HEK293 (cell line): ENCODE measurements at regions not wholly inside any gene's neighbourhood (a gene's known extent, or its start where the extent isn't known, plus 50 kb on each side); places are given as distances from the start of the nearest gene placed in this dataset.

ENCODE experiments used
- CTCF ChIA-PET: fragments of 350-600 bp; formaldehyde crosslinking; extraction: SDS; loops from one replicate; lab custom pipeline; 2021; ENCODE audit warnings: antibody characterized with exemption; lab: Yijun Ruan, JAX
- POLR2A ChIA-PET: fragments of 300-600 bp; formaldehyde crosslinking; extraction: SDS; loops from one replicate; lab custom pipeline; 2020; ENCODE audit warnings: antibody characterized with exemption, inconsistent platforms; lab: Yijun Ruan, JAX
- H3K27ac ChIP-seq: fragments of 200-500 bp; sonication (Bioruptor generic); 2 replicates; pipeline ENCODE4 v1.5.1; 2014; ENCODE audit warnings: low read depth, low read length, control low read depth, inconsistent platforms; ENCODE audit errors: extremely low read depth
- H3K36me3 ChIP-seq, 2 experiments: fragments of 200-500 bp in 1 of 2; sonication (Bioruptor generic) in 1 of 2; 1 replicate in 1 of 2; 2 replicates in 1 of 2; pipeline ENCODE4 v1.5.1; 2014 to 2017; ENCODE audit warnings: inconsistent platforms in 2 of 2, low read length in 2 of 2; ENCODE audit not compliant: control insufficient read depth in 2 of 2, insufficient read depth in 1 of 2
- H3K4me1 ChIP-seq: fragments of 200-500 bp; sonication (Bioruptor generic); 2 replicates; pipeline ENCODE4 v1.5.1; 2014; ENCODE audit warnings: mild to moderate bottlenecking, low read length, inconsistent platforms; ENCODE audit not compliant: control insufficient read depth, insufficient read depth
- H3K4me3 ChIP-seq: 2 replicates; pipeline ENCODE4 v1.5.1; 2011; ENCODE audit warnings: low read depth, mild to moderate bottlenecking, control low read depth, low read length, moderate library complexity
- H3K9me3 ChIP-seq: fragments of 200-500 bp; sonication (Bioruptor generic); 2 replicates; pipeline ENCODE4 v1.5.1; 2014; ENCODE audit warnings: low read depth, low read length, inconsistent platforms; ENCODE audit not compliant: control insufficient read depth, insufficient read depth
- HOXC10 ChIP-seq: sonication (generic); formaldehyde crosslinking; IDR thresholded peaks from 2 replicates; pipeline ENCODE4 v1.8.1; 2023; ENCODE audit warnings: mild to moderate bottlenecking, missing genetic modification reagents
- HOXD13 ChIP-seq: sonication (generic); formaldehyde crosslinking; IDR thresholded peaks from 2 replicates; pipeline ENCODE4 v1.8.0; 2022; ENCODE audit warnings: missing genetic modification reagents, borderline replicate concordance
- KLF10 ChIP-seq: fragments of 450-650 bp; IDR thresholded peaks from 2 replicates; pipeline ENCODE4 v1.5.1; 2018; ENCODE audit warnings: missing biosample characterization, mild to moderate bottlenecking, missing genetic modification characterization
- SALL2 ChIP-seq: fragments of 450-650 bp; formaldehyde crosslinking; IDR thresholded peaks from 2 replicates; pipeline ENCODE4 v1.5.0; 2017; ENCODE audit warnings: missing biosample characterization, mild to moderate bottlenecking, missing genetic modification characterization, borderline replicate concordance
- SP3 ChIP-seq: fragments of 450-650 bp; formaldehyde crosslinking; IDR thresholded peaks from 2 replicates; pipeline ENCODE4 v1.5.1; 2016; ENCODE audit warnings: missing biosample characterization, missing genetic modification characterization
- ZBTB1 ChIP-seq: fragments of 450-650 bp; formaldehyde crosslinking; IDR thresholded peaks from 2 replicates; pipeline ENCODE4 v1.5.1; 2016; ENCODE audit warnings: missing biosample characterization, missing genetic modification characterization
- ZBTB7A ChIP-seq: fragments of 450-650 bp; formaldehyde crosslinking; IDR thresholded peaks from 2 replicates; pipeline ENCODE4 v1.5.1; 2016; ENCODE audit warnings: low read depth, missing biosample characterization, missing genetic modification characterization
- ZBTB8A ChIP-seq: fragments of 450-650 bp; formaldehyde crosslinking; IDR thresholded peaks from 2 replicates; pipeline ENCODE4 v1.5.1; 2016; ENCODE audit warnings: missing biosample characterization, missing genetic modification characterization
- ZFP37 ChIP-seq: fragments of 450-650 bp; formaldehyde crosslinking; IDR thresholded peaks from 2 replicates; pipeline ENCODE4 v1.5.1; 2016; ENCODE audit warnings: missing biosample characterization, missing genetic modification characterization
- ZFP41 ChIP-seq: fragments of 450-650 bp; formaldehyde crosslinking; IDR thresholded peaks from 2 replicates; pipeline ENCODE4 v1.5.1; 2016; ENCODE audit warnings: missing biosample characterization, missing genetic modification characterization, borderline replicate concordance
- ZNF140 ChIP-seq: fragments of 450-650 bp; formaldehyde crosslinking; IDR thresholded peaks from 2 replicates; pipeline ENCODE4 v1.5.1; 2016; ENCODE audit warnings: missing biosample characterization, missing genetic modification characterization
- ZNF16 ChIP-seq: fragments of 450-650 bp; formaldehyde crosslinking; IDR thresholded peaks from 2 replicates; pipeline ENCODE4 v1.5.1; 2016; ENCODE audit warnings: low read depth, missing biosample characterization, missing genetic modification characterization
- ZNF169 ChIP-seq: fragments of 450-650 bp; formaldehyde crosslinking; IDR thresholded peaks from 2 replicates; pipeline ENCODE4 v1.5.1; 2016; ENCODE audit warnings: missing biosample characterization, missing genetic modification characterization
- ZNF184 ChIP-seq: fragments of 450-650 bp; IDR thresholded peaks from 2 replicates; pipeline ENCODE4 v1.5.1; 2018; ENCODE audit warnings: missing biosample characterization, mild to moderate bottlenecking, missing genetic modification characterization
- ZNF266 ChIP-seq: fragments of 450-650 bp; formaldehyde crosslinking; IDR thresholded peaks from 2 replicates; pipeline ENCODE4 v1.5.1; 2016; ENCODE audit warnings: missing biosample characterization, missing genetic modification characterization, low read depth
- ZNF354C ChIP-seq: fragments of 450-650 bp; formaldehyde crosslinking; IDR thresholded peaks from 2 replicates; pipeline ENCODE4 v1.5.1; 2016; ENCODE audit warnings: missing biosample characterization, missing genetic modification characterization, low read depth, borderline replicate concordance
- ZNF677 ChIP-seq: fragments of 450-650 bp; IDR thresholded peaks from 2 replicates; pipeline ENCODE4 v1.5.0; 2018; ENCODE audit warnings: missing biosample characterization, mild to moderate bottlenecking, missing genetic modification characterization, moderate library complexity
- ZNF776 ChIP-seq: fragments of 450-650 bp; formaldehyde crosslinking; IDR thresholded peaks from 2 replicates; pipeline ENCODE4 v1.5.0; 2017; ENCODE audit warnings: missing biosample characterization, missing genetic modification characterization, borderline replicate concordance
- TF ChIP-seq, protein P1 (sequence below): fragments of 450-650 bp; formaldehyde crosslinking; IDR thresholded peaks from 2 replicates; pipeline ENCODE4 v1.5.1; 2016; ENCODE audit warnings: missing biosample characterization, missing genetic modification characterization
- TF ChIP-seq, protein P2 (sequence below): fragments of 450-650 bp; formaldehyde crosslinking; IDR thresholded peaks from 2 replicates; pipeline ENCODE4 v1.5.1; 2016; ENCODE audit warnings: missing biosample characterization, missing genetic modification characterization
- TF ChIP-seq, protein P3 (sequence below): fragments of 450-650 bp; formaldehyde crosslinking; IDR thresholded peaks from 2 replicates; pipeline ENCODE4 v1.5.1; 2016; ENCODE audit warnings: missing biosample characterization, missing genetic modification characterization

DNA sequence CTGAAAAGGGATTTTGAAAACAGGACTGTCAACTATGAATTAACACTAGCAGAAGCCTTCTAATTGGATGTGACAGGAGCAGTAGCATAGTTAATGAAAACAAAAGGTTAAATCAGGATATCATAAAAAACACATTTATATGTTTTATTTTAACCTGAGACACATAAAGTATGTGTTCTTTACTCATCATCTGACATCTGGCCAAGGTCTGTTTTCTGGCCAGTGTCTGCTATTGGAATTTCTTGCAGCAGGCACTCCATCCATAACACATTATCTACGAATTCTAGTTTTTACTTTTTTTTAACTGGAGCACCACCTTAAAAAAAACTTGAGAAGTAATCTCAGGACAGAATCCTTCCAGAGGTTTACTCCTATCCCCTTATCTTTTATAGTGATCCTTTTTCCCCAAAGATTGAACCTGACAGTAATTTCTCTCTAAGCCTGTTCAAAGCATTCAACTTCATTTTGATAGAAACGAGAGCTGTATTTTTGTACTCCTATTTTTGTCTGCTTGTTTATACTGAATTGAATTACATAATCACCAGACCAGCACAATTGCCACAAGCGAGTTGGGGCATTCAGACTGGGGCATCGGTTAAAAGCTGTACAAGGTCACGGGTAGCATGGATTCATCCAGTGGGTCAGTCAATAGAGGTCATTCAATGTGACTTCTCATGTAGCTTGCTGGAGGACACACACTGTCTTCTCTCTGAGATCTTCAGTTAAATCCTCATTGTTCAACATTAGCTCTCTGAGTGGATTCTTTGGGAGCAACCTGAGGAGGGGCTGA lies 205.6 kb upstream of the CLINT1 start:
- no peaks in the 10 kb centered on the region; the same call in 1 of the 2 replicates for H3K9me3 ChIP-seq
- POLR2A ChIA-PET = no interaction called here
- CTCF ChIA-PET = interaction anchor here (0.7 to 12.7 kb wide), 4 partner anchors 10 to 950 kb away, joined by 3 to 92 read pairs (median 4); no protein-coding TSS in a partner anchor
- H3K27ac ChIP-seq = no peak overlapping the region
- no peaks in the 10 kb centered on the region for H3K4me1 ChIP-seq
- H3K36me3 ChIP-seq = no peaks in the 10 kb centered on the region
- no peak for TF ChIP-seq ZNF354C
- TF ChIP-seq, protein P1, sequence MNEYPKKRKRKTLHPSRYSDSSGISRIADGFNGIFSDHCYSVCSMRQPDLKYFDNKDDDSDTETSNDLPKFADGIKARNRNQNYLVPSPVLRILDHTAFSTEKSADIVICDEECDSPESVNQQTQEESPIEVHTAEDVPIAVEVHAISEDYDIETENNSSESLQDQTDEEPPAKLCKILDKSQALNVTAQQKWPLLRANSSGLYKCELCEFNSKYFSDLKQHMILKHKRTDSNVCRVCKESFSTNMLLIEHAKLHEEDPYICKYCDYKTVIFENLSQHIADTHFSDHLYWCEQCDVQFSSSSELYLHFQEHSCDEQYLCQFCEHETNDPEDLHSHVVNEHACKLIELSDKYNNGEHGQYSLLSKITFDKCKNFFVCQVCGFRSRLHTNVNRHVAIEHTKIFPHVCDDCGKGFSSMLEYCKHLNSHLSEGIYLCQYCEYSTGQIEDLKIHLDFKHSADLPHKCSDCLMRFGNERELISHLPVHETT (tag by site-specific recombination) = no peak
- TF ChIP-seq ZNF16 = no peak
- no peak for TF ChIP-seq KLF10 (tag by site-specific recombination)
- TF ChIP-seq ZNF677 = no peak
- TF ChIP-seq ZNF169 = no peak
- TF ChIP-seq, protein P2, sequence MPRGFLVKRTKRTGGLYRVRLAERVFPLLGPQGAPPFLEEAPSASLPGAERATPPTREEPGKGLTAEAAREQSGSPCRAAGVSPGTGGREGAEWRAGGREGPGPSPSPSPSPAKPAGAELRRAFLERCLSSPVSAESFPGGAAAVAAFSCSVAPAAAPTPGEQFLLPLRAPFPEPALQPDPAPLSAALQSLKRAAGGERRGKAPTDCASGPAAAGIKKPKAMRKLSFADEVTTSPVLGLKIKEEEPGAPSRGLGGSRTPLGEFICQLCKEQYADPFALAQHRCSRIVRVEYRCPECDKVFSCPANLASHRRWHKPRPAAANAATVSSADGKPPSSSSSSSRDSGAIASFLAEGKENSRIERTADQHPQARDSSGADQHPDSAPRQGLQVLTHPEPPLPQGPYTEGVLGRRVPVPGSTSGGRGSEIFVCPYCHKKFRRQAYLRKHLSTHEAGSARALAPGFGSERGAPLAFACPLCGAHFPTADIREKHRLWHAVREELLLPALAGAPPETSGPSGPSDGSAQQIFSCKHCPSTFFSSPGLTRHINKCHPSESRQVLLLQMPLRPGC (tag by site-specific recombination) = no peak
- no peak for TF ChIP-seq ZBTB8A (tag by site-specific recombination)
- TF ChIP-seq ZNF776 (tag by site-specific recombination) = no peak
- no peak for TF ChIP-seq ZFP37 (tag by site-specific recombination)
- TF ChIP-seq ZBTB7A (tag by site-specific recombination) = no peak
- no peak for TF ChIP-seq HOXC10
- TF ChIP-seq ZNF184 (tag by site-specific recombination) = no peak
- no peak for TF ChIP-seq ZFP41 (tag by site-specific recombination)
- TF ChIP-seq ZBTB1 (tag by site-specific recombination) = no peak
- TF ChIP-seq ZNF266 (tag by site-specific recombination) = no peak
- no peak for TF ChIP-seq HOXD13 (CRISPR knock-in tag)
- TF ChIP-seq SP3 = no peak
- no peak overlapping the region for H3K4me3 ChIP-seq

DNA sequence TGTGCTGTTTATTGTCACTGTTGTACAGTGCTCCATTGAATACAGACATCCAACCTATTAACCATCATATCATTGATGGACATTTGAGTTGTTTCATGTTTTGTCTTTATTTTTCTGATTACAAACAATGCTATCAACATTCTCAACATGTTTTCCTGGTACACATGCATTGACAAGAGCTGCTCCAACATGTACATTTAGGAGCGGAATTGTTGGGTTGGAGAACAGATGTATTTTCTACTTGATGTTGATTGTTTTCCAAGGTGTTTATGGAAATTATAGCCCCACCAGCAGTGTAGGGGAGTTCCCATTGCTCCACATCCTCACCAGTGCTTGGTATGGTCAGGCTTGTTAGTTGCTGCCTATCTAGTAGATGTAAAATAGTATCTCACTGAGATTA lies 204.1 kb upstream of the CLINT1 start:
- no peaks in the 10 kb centered on the region; the same call in 1 of the 2 replicates for H3K9me3 ChIP-seq
- TF ChIP-seq ZNF140 (tag by site-specific recombination) = peak; percentile 99
- TF ChIP-seq SALL2 (tag by site-specific recombination) = no peak
- TF ChIP-seq, protein P3, sequence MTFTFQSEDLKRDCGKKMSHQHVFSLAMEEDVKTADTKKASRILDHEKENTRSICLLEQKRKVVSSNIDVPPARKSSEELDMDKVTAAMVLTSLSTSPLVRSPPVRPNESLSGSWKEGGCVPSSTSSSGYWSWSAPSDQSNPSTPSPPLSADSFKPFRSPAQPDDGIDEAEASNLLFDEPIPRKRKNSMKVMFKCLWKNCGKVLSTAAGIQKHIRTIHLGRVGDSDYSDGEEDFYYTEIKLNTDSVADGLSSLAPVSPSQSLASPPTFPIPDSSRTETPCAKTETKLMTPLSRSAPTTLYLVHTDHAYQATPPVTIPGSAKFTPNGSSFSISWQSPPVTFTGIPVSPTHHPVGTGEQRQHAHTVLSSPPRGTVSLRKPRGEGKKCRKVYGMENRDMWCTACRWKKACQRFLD (tag by site-specific recombination) = no peak
- POLR2A ChIA-PET = no interaction called here

More for the DNA sequence above, 204.1 kb upstream of the CLINT1 start:
- no peaks in the 10 kb centered on the region for H3K4me1 ChIP-seq
- CTCF ChIA-PET = interaction anchor here (12.7 kb wide), 1 partner anchor 13 kb away, joined by 92 read pairs; no protein-coding TSS in a partner anchor
- H3K36me3 ChIP-seq = no peaks in the 10 kb centered on the region
- H3K4me3 ChIP-seq = no peak overlapping the region
- H3K27ac ChIP-seq = no peak overlapping the region
